Activated CD4-positive, alpha-beta T cell treated with anti-CD3 and anti-CD28 coated beads, Interleukin-2, amount 10 ng/mL, durations not matched to agents 24 days and 14 days (primary cell): ENCODE measurements at regions not wholly inside any gene's neighbourhood (a gene's known extent, or its start where the extent isn't known, plus 50 kb on each side); places are given as distances from the start of the nearest gene placed in this dataset.

ENCODE experiments used
- DNase-seq: peaks from one replicate; pipeline ENCODE4 v3.0.0; 2022
- H3K27ac Mint-ChIP-seq: one replicate; pipeline ENCODE4 v1.8.0; 2022; ENCODE audit warnings: mild to moderate bottlenecking, mixed read lengths
- H3K27me3 Mint-ChIP-seq: one replicate; pipeline ENCODE4 v1.8.0; 2022; ENCODE audit warnings: mixed read lengths
- H3K36me3 Mint-ChIP-seq: one replicate; pipeline ENCODE4 v1.8.0; 2022; ENCODE audit warnings: low read depth, mild to moderate bottlenecking, mixed read lengths
- H3K4me1 Mint-ChIP-seq: one replicate; pipeline ENCODE4 v1.8.0; 2021; ENCODE audit warnings: mixed read lengths
- H3K4me3 Mint-ChIP-seq: one replicate; pipeline ENCODE4 v1.8.0; 2022; ENCODE audit warnings: mild to moderate bottlenecking, moderate library complexity, mixed read lengths
- H3K9me3 Mint-ChIP-seq: one replicate; pipeline ENCODE4 v1.8.0; 2021; ENCODE audit warnings: mixed read lengths
- intact Hi-C: fragments of 100-400 bp; cut with micrococcal nuclease; formaldehyde crosslinking; loops from one replicate; pipeline ENCODE4 v1.15.1; 2023

- Mint-ChIP-seq H3K4me1 (peaks cover 2% of the 10 kb centered on the region), H3K36me3 (no peaks in the 10 kb centered on the region), H3K27me3 (no peaks in the 10 kb centered on the region), H3K9me3 (peaks cover 5% of the 10 kb centered on the region), H3K27ac (no peak overlapping the region), H3K4me3 (no peak overlapping the region)
- no peak for DNase-seq
- intact Hi-C loops, result no loop called here
Measured at GRCh38 chr13:109646423-109646822, 140.0 kb downstream of the IRS2 start.

GRCh38 chr13:109645831-109646230 is 140.6 kb downstream of the IRS2 start:
- peaks cover 2% of the 10 kb centered on the region for H3K4me1 Mint-ChIP-seq
- intact Hi-C loops, result no loop called here
- H3K4me3 Mint-ChIP-seq, result no peak overlapping the region

DNA sequence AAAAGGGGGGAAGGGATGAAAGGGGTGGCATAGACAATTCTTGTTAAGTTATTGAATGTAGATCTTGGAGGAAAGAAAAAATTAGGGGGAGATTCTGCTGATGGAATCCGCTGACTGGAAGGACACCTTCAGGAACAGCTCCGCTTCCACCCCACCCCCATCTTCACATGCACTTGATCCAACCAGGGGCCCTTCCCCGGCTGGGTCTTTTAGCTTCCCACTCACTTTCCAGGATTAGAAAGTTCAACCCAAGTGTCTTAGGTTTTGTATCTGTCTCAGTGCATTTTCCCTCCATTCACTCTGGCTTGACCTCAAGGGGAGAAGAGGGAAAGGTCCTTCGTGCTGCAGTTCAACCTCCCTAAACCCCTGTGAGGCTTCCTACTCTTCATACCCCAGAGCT is 141.4 kb downstream of the IRS2 start:
- Mint-ChIP-seq H3K27me3 (no peaks in the 10 kb centered on the region), H3K4me3 (no peak overlapping the region), H3K4me1 (peaks cover 2% of the 10 kb centered on the region), H3K27ac (no peak overlapping the region), H3K36me3 (no peaks in the 10 kb centered on the region), H3K9me3 (peaks cover 15% of the 10 kb centered on the region)
- no peak for DNase-seq
- intact Hi-C loops, result no loop called here

More at GRCh38 chr13:109645831-109646230, 140.6 kb downstream of the IRS2 start:
- Mint-ChIP-seq H3K36me3 (no peaks in the 10 kb centered on the region), H3K9me3 (peaks cover 8% of the 10 kb centered on the region), H3K27me3 (no peaks in the 10 kb centered on the region), H3K27ac (no peak overlapping the region)
- no peak for DNase-seq

DNA sequence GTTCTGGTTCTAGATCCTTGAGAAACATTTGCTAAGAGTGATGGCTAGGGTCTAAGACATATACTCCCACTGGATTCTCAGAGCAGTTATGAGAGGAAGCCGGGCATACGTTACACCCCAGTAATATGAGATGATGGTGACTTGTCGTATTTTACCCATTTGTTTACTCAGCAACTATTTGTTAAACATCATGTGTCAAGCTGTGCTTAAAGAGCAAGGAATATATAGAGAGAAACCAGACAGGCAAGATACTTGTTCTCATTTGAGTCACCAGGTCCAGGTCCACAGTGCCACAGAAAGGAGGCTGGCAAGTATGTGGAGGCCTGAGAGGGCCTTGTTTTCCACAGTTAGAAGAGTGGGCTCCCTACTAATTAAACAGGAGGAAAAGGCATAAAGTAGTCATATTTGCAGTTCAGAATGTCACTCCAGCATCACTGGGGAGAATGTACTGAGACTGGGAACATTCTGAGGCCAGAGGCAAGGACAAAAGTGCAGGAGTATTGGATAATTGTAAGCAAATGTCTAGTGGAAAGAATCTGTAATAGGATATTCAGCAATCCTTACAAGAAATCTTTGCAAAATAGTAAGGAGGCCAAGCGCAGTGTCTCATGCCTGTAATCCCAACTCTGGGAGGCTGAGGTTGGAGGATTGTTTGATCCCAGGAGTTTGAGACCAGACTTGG is 142.2 kb downstream of the IRS2 start:
- peaks cover 18% of the 10 kb centered on the region for H3K9me3 Mint-ChIP-seq
- no peaks in the 10 kb centered on the region for H3K27me3 Mint-ChIP-seq
- H3K4me3 Mint-ChIP-seq, result no peak overlapping the region
- intact Hi-C loops, result no loop called here
- no peaks in the 10 kb centered on the region for H3K36me3 Mint-ChIP-seq
- peaks cover 2% of the 10 kb centered on the region for H3K4me1 Mint-ChIP-seq
- no peak for DNase-seq
- no peak overlapping the region for H3K27ac Mint-ChIP-seq

DNA sequence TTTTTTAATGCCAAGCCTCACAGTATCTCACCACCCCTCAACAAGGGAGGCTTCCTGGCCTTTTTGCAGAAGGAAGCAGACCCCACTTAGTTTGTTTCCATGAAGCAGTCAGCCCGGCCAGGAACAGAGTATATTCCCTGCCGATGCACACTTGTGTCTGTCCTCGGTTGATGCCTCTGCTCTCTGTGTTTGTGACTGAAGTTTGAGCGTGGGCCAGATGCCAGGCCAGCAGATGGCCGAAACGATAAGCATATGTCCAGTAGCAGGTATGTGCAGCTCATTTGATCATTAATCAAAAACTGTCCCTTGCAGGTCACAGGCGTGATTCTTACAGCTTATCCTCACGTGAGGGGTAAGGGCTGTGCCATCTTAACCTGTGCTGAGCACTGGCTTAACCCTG is 144.0 kb downstream of the IRS2 start:
- intact Hi-C loops, result no loop called here
- Mint-ChIP-seq H3K27ac (no peak overlapping the region), H3K4me1 (peaks cover 2% of the 10 kb centered on the region), H3K4me3 (no peak overlapping the region), H3K27me3 (no peaks in the 10 kb centered on the region), H3K9me3 (peaks cover 18% of the 10 kb centered on the region), H3K36me3 (no peaks in the 10 kb centered on the region)
- DNase-seq, result no peak

DNA sequence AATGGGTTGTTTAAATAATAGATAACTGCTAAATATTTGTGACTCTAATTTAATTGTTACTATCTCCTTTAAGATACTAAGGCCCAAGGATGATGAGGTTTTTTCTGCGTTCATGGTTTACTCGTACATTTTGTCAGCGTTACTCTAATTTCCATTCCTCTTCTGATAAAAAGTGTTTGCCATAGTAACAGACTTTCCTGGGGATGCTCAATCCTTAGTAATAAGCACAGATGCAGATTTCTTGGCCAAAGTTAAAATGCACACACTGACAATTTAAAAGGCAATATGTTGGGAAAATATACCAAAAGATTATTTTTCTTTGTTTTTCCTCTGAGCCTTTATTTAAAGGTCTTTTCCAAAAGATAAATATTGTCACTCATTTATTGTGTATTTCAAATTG is 149.6 kb downstream of the IRS2 start:
- Mint-ChIP-seq H3K36me3 (no peaks in the 10 kb centered on the region), H3K27me3 (no peaks in the 10 kb centered on the region), H3K27ac (no peak overlapping the region), H3K4me1 (no peaks in the 10 kb centered on the region), H3K4me3 (no peak overlapping the region), H3K9me3 (peaks cover 29% of the 10 kb centered on the region)
- intact Hi-C loops, result no loop called here
- DNase-seq, result no peak

DNA sequence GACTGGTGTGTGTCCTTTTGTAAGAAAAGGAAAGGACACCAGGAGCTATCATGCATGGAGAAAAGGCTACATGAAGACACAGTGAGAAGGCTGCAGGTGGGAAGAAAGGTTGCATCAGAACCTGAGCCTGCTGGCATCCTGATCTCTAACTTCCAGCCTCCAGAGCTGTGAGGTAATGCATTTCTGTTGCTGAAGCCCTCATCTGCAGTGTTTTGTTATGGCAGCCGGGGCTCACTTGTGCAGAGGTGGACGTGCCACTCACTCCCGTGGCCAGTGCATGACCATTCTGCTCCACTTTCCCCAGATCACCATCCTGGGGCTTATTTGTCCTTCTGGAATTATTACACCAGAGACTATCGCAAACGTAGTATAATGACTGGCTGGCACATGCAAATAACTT is 155.3 kb downstream of the IRS2 start:
- no peaks in the 10 kb centered on the region for H3K36me3 Mint-ChIP-seq
- H3K4me1 Mint-ChIP-seq, result no peaks in the 10 kb centered on the region
- intact Hi-C loops, result no loop called here
- H3K9me3 Mint-ChIP-seq, result peaks cover 15% of the 10 kb centered on the region
- peaks cover 1% of the 10 kb centered on the region for H3K27me3 Mint-ChIP-seq
- H3K4me3 Mint-ChIP-seq, result no peak overlapping the region
- no peak for DNase-seq
- no peak overlapping the region for H3K27ac Mint-ChIP-seq

DNA sequence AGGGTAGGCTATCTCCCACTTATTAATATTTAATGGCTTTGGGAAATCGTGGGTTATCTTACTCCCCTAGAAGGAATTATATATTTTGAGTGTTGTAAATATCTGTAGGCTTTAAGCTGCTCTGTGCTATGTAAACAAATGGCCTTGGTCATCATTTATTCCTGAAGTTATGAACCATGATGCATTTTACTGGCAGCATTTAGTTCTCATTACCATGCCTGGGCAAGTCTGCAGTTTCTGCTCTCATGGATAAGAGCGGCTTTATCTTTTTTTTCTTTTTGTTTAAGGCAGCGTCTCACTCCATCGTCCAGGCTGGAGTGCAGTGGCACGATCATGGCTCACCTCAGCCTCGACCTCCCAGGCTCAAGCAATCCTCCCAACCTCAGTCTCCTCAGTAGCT is 156.1 kb downstream of the IRS2 start:
- Mint-ChIP-seq H3K4me1 (no peaks in the 10 kb centered on the region), H3K4me3 (no peak overlapping the region)
- intact Hi-C loops, result no loop called here

DNA sequence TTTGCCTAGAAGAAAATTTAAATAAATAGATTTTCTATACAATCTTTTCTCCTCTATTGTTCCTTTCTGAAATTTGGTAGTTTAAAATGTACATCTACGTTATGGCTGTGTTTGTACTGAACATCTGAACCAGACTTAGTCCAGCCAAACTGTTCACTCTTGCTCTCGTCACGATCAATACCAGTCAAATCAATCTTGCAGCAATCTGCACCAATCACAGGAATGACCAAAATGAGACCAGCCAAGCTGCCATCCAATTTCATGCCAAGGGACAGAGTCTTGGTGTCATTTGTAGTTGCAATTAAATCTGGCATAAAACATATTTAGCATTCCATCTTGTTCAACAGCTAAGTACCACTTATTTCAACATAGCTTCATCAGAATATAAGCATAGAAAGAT is 156.6 kb downstream of the IRS2 start:
- Mint-ChIP-seq H3K27ac (no peak overlapping the region), H3K36me3 (no peaks in the 10 kb centered on the region), H3K27me3 (peaks cover 1% of the 10 kb centered on the region), H3K4me3 (no peak overlapping the region), H3K4me1 (no peaks in the 10 kb centered on the region), H3K9me3 (peaks cover 7% of the 10 kb centered on the region)
- DNase-seq, result no peak
- intact Hi-C loops, result no loop called here

More for the DNA sequence above, 156.1 kb downstream of the IRS2 start:
- H3K27me3 Mint-ChIP-seq, result peaks cover 1% of the 10 kb centered on the region
- H3K36me3 Mint-ChIP-seq, result no peaks in the 10 kb centered on the region
- no peak overlapping the region for H3K27ac Mint-ChIP-seq
- DNase-seq, result no peak
- peaks cover 13% of the 10 kb centered on the region for H3K9me3 Mint-ChIP-seq

DNA sequence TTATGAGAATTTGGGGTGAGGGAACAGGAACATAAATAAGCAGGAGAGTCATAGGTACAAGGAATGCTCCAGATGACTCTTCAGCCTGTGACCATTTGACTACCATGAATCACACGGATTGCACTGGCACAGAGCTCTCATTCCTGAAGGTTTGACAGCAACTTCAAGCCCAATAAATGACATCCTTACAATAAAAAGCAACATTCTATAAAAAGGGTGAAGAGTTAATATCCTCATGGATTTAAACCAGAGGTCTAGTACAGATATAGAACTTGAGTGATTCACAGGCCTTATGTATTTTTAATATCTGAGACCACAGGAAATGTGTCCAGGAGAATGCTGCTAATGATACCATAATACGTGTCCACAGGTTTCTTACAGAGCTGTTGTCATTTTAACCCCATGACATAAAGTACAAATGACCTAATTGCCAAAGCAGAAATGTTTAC is 158.1 kb downstream of the IRS2 start:
- no peak overlapping the region for H3K27ac Mint-ChIP-seq
- no peak for DNase-seq
- H3K27me3 Mint-ChIP-seq, result peaks cover 1% of the 10 kb centered on the region
- no peaks in the 10 kb centered on the region for H3K4me1 Mint-ChIP-seq
- no peak overlapping the region for H3K4me3 Mint-ChIP-seq
- no peaks in the 10 kb centered on the region for H3K36me3 Mint-ChIP-seq
- intact Hi-C loops, result no loop called here
- H3K9me3 Mint-ChIP-seq, result peaks cover 4% of the 10 kb centered on the region

GRCh38 chr13:109627649-109628048 is 158.7 kb downstream of the IRS2 start:
- Mint-ChIP-seq H3K27me3 (peaks cover 1% of the 10 kb centered on the region), H3K36me3 (no peaks in the 10 kb centered on the region), H3K4me1 (no peaks in the 10 kb centered on the region), H3K27ac (no peak overlapping the region), H3K4me3 (no peak overlapping the region), H3K9me3 (no peaks in the 10 kb centered on the region)
- DNase-seq, result no peak
- intact Hi-C loops, result no loop called here

DNA sequence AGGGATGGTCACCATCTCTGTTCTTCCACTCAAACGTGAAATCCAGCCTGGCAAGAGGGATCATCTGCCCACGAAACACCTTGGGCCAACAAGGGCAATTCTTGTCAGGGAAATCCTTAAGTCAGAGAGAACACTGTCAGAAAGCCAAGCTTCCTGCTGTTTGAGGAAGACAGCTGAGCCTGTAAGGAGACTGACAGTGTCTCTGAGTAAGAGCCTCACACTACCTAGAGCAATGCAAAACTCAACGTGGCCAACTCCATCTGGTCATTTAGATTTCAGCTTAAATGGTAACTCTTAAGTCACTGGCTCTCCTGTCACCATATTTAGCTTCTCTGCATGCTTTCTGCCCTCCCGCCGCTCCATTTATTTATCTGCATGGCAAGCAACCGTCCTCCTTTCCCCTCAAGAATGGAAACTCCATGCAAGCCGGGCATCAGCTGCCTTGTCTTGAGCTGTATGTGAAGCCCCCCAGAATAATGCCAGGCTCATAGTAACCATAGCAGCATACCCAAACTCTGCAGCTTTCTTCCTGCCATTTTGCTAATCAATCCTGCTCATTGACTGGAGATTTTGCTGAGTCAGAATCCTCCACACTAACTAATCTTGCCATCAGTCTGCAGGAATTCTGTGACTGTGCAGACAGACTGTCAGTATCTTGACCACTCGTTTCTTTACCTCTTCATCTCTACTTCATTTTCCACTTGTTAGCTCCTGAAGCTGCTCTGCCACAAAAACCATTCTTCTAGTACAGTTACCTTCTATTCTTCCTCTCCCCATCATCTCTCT is 159.8 kb downstream of the IRS2 start:
- no peak overlapping the region for H3K4me3 Mint-ChIP-seq
- no peak overlapping the region for H3K27ac Mint-ChIP-seq
- no peaks in the 10 kb centered on the region for H3K9me3 Mint-ChIP-seq
- H3K27me3 Mint-ChIP-seq, result peaks cover 1% of the 10 kb centered on the region
- H3K36me3 Mint-ChIP-seq, result no peaks in the 10 kb centered on the region
- H3K4me1 Mint-ChIP-seq, result no peaks in the 10 kb centered on the region
- intact Hi-C loops, result no loop called here
- no peak for DNase-seq

DNA sequence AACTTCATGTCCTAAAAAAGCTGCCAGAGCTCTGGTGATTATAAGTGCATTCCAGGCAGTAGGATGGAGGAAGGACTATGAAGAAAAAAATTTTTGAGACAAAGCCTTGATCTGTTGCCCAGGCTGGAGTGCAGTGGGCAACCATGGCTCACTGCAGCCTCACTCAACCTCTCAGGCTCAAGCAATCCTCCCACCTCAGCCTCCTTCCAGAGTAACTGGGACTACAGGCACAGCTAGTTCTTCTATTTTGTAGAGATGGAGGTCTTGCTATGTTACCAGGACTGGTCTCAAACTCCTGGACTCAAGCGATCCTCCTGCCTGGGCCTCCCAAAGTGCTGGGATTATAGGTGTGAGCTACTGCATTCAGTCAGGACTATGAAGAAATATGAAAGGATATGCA is 161.2 kb downstream of the IRS2 start:
- no peak overlapping the region for H3K27ac Mint-ChIP-seq
- H3K36me3 Mint-ChIP-seq, result no peaks in the 10 kb centered on the region
- peaks cover 1% of the 10 kb centered on the region for H3K27me3 Mint-ChIP-seq
- H3K9me3 Mint-ChIP-seq, result no peaks in the 10 kb centered on the region
- no peak for DNase-seq
- intact Hi-C loops, result no loop called here
- no peaks in the 10 kb centered on the region for H3K4me1 Mint-ChIP-seq
- H3K4me3 Mint-ChIP-seq, result no peak overlapping the region

- Mint-ChIP-seq H3K4me3 (no peak overlapping the region), H3K27me3 (peaks cover 3% of the 10 kb centered on the region), H3K36me3 (no peaks in the 10 kb centered on the region), H3K9me3 (no peaks in the 10 kb centered on the region), H3K27ac (no peak overlapping the region), H3K4me1 (no peaks in the 10 kb centered on the region)
- DNase-seq, result no peak
- intact Hi-C loops, result no loop called here
Measured at GRCh38 chr13:109622006-109622405, 164.4 kb downstream of the IRS2 start.
